HG02763 (cell line): ENCODE measurements at regions not wholly inside any gene's neighbourhood (a gene's known extent, or its start where the extent isn't known, plus 50 kb on each side); places are given as distances from the start of the nearest gene placed in this dataset.
"Not testable (repeated sequence)": the region's sequence is repeated elsewhere in the genome, so short reads cannot be mapped to it uniquely, and the experiment has no call there.

Source experiments
- ATAC-seq: cut with Tn5 transposase; IDR thresholded peaks from one replicate; pipeline ENCODE4 v1.9.1; 2021; ENCODE audit warnings: mild to moderate bottlenecking, moderate library complexity; ENCODE audit not compliant: unreplicated experiment

DNA sequence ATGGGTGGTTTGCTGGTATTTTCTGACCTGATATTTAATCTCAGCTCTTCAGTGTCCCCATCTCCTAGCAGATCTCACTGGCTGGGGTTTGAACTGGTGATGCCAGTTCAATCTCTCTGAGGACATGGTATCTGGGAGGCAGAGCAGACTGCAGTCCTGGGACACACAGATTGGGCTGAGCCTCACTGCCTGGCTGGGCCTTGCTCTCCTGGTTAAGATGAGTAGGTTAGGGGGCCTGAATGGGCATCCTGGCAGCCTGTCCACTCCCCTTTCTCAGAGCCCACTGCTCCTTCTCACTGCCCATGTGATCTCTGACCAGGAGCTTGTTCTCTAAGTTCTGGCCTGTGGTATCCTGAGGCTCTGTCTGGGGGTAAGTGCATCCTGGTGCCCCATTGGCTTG lies 363.4 kb downstream of the GLRX3 start:
- ATAC-seq = no peak

DNA sequence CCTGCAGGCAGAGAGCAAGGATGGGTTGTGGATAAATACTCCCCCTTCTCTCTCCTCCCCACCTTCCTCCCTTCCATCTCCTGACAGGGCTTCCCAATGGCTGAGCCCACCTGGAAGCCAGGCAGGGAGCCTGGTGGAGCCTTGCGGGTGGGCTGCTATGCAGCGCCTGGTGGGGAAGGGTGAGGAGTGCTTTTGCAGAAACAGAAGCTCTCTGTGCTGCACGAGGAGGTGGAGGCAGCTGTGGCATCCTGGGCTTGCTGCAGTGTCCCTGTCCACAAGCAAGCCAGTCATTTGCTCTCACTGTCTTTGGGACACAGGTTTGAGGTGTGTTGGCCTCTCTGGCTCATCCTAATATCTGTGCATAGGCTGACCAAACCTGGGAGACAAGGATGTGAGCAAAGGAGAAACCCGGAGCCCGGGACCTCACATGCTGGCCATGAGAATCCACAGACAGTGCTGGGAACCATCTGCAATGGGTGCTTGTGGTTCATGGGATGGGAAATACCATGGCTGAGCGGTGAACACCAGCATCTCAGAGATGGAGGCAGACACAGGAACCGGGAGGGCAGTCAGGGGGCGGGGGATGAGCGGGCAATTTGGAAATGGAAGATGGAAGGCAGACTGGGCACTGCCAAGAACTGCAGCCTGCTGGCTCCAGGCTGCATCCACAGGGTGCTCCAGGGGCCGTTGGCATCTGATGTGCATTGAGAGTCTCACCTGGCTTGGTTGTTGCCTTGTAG lies 364.2 kb downstream of the GLRX3 start:
- no peak for ATAC-seq

DNA sequence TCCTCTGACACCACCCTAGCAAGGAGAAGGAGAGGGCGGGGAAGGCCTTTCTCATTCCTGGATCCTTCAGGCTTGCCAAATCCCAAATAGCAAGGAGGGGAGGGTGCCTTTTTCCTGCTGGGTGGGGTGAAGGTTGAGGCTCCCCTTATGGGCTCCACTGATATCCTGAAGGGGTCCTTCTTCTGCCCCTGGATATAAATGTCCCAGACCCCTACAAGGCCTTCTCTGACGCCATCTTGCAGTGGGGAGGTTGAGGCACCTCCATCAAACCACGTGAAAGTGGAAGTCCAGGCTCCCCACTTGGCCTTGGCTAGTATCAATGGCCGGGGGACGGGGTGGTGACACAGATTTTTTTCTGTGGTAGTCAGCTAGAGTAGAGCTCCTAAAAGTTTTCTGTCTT lies 371.3 kb downstream of the GLRX3 start:
- ATAC-seq = no peak

DNA sequence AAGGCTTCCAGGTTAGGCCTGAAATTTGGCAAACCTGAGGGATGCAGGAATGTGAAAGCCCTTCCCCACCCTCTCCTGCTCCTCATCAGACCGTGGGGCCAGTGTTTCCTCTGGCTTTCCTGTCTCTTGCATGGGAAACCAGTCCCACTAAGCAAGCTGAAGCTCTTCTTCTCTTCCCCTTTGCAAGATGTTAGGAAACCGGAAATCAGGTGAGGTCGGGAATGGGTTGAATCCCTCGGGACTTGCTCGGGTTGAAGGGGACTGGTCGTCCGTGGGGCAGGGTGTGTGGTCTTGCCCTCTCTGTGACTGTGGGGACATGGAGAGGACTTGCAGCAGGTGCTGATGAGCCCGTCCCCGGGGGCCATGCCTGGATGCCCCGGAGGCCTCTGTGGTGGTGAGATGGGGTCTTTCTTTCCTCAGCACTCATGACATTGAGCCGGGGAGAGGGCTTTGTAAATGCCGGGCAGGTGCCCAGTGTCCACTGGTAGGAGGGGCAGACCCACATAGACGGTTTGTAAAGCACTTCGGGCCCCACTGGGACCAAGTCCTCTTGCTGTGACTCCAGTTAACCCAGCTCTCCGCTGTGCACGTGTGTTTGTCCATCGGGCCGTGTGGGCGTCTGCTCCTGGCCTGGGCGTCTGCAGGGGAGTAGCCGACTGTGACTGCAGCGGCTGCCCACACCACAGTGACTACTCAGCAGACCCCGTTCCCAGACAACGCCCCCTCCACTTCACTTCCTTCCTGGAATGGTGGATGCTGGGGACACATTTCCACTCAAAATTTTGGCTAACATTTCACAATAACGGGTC lies 373.9 kb downstream of the GLRX3 start:
- ATAC-seq = no peak

DNA sequence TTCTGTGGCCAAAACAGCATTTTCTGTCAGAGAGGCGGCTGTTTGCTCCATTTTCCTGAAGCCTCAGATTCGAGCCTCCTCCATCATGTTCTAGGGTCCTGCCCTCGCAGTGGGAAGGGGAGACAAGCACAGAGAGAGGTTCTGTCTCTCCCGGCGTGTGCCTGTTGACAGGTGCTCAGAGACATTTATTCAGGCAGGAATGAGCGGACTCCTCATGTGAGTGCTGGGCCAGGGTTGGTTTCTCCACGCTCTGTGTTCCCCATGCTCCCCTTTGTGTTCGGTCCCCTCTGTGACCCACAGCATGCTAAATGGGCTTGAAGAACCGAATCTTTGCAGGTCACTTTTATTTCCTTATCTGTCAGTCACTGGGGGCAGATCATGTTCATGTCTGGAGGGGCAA lies 374.6 kb downstream of the GLRX3 start:
- ATAC-seq = no peak

DNA sequence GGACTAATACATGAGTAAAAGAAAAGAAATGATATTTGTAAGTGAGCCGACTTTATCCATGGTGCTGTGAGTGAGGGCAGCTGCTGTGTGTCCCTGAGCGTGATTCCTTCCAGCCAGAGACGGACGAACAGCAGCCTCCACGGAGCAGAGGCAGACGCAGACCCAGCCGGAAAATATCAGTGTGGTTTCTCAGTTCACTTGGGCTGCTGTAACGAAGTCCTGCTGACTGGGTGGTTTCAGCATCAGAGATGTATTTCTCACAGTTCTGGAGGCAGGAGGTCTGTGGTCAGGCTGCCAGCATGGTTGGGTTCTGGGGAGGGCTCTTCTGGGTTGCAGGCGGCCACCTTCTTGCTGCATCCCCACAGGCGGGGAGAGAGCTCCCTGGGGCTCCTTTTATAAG lies 375.6 kb downstream of the GLRX3 start:
- no peak for ATAC-seq

DNA sequence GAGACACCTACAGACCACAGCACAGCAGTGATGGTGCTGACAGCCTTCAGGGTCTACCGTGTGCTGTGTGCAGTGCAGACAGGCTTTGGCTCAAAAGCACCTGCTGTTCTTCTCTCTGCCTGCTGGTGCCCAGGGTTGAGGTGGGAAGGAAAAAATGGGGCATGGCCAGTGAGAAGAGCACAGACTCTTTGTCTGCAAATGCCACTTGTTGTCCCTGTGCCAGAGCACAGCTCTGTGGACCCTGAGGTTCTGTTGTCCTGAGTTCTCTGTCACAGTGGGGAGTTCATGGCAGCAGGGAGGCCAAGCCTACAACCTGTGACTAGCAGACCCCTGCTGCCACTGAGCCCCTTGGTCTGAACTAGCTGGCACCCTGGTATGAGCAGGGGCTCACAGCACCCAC lies 376.7 kb downstream of the GLRX3 start:
- no peak for ATAC-seq

DNA sequence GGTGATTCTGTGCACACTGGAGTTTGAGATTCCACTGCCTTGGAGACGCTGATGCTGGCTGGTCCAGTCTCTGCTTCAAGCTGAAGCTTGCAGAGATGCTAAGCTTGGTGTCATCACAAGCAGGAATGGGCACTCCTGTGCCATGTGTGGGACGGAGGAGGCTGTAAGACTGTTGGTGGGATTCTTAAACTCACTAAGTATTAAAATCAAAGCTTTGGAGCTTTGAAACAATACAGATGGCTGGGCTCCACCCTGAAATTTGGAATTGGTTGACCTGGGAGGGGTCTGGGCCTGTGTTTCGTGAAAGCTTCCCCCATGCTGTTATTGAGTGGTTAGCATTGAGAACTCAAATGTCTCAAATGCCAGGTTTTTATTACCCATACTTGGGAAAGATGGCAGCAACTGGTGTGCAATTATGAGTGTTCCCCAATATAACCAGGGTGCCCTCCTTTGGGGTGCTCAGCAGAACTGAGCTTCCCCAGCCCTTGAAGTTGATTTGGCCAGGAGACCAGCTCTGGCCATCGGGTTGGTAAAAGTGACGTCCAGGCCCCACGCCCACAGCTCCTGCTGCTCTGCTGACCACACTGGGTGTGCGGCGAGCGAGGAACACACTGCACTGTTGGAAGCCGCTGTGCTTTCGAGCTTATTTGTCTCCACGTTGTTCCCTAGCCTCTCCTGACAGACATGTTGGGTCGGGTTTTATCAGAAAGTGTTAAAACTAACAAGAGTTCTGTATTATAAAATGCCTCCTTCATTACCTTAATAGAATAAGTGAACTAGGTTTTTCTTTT lies 377.7 kb downstream of the GLRX3 start:
- no peak for ATAC-seq

DNA sequence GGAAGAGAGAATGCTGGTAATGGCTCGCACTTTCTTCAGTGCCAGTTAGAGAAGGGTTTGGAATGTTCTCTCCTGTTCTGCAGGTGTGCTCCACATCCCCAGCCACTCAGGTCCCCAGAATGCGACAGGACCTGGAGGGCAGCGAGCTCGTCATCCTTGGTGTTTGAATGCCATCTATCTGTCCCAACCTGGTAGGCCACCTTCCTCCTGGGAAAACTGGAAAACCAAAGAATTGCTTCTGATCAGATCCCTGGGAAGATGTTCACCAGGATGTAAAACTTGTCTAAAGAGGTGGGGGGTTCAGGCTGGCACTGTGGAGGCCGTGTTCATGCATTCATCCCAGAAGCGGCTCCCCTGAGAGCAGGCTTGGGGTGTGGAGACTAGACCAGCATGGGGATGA lies 379.5 kb downstream of the GLRX3 start:
- no peak for ATAC-seq

DNA sequence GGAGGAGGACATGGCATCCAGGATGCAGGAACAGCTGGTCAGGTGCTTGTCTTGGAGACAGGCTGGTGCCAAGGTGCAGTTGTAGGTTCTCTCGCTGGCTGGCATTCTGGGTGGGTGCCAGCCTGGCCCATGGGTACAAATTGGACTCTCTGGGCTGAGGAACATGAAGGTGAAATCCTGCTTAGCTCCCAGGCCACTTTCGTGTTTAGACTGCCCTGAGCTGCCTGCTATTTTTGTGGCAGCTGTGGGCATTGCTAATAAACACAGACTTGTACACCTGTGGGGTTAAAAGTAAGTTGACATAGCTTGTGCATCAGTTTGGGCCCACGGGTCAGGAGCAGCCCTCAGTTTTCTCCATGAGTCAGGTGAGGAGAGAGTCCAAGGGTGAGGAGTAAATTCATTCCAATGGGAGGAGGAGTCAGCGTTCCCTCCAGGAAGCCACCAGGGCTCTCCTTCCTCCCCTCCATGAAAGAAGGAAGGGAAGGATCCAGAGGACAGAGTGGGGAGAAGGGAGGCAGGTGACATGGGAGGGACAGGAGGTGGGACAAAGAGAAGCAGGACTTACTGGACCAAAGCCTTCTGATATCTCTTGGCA lies 380.0 kb downstream of the GLRX3 start:
- no peak for ATAC-seq

DNA sequence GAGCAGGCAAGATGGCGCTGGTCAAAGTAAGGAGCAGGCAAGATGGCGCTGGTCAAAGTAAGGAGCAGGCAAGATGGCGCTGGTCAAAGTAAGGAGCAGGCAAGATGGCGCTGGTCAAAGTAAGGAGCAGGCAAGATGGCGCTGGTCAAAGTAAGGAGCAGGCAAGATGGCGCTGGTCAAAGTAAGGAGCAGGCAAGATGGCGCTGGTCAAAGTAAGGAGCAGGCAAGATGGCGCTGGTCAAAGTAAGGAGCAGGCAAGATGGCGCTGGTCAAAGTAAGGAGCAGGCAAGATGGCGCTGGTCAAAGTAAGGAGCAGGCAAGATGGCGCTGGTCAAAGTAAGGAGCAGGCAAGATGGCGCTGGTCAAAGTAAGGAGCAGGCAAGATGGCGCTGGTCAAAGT lies 382.7 kb downstream of the GLRX3 start:
- not testable (repeated sequence) for ATAC-seq

DNA sequence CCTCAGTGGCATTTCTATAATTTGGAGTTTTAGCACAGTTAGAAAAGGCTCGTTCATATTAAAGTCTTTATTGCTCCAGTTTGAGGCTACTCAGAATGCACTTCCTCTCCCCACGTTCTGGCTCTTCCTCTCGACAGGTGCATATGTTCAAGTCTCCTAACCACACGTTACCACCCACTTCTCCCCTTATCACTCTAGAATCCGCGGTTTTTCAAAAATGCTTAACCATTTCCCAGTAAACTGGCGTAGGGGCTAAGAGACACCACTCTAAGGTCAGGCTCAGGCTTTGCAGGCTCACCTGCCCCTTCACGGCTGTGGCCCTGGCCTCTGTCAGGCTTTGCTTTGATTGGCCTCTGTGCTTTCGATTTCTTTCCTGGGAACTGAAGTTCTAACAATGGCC lies 383.6 kb downstream of the GLRX3 start:
- ATAC-seq = no peak

DNA sequence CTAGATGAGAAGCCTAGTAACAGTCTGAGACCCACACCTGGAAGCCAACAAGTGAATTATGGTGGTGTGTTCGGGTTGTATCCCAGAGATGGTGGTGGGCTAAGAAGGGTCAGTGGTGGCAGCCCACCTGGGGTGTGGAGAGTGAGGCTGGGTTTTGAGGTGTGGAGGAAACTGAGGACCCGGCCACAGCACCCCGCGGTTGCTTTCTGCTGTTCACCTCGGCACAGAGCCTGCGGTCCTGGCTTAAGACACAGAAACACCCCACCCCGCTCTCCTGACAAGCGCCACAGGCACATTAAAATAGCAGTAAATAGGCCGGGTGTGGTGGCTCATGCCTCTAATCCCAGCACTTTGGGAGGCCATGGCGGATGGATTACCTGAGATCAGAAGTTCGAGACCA lies 395.1 kb downstream of the GLRX3 start:
- ATAC-seq = no peak

DNA sequence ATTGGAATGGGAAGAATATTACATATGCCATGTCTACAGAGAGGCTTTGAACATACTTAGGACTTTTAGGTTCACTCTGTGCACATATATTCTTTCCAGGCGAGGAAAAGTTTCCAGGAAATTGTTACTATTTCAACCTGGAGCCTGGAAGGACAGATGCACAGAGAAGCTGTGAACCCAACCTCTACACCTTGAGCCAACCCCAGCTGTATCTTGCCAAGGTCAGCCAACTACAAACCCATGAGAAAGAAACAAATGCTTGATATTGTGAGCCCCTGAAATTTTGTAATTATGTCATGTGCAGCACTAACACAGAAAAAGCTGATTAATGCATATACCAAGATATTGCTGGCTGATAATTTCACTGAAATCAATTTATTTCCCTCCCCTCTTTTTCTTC lies 404.9 kb downstream of the GLRX3 start:
- ATAC-seq = no peak

DNA sequence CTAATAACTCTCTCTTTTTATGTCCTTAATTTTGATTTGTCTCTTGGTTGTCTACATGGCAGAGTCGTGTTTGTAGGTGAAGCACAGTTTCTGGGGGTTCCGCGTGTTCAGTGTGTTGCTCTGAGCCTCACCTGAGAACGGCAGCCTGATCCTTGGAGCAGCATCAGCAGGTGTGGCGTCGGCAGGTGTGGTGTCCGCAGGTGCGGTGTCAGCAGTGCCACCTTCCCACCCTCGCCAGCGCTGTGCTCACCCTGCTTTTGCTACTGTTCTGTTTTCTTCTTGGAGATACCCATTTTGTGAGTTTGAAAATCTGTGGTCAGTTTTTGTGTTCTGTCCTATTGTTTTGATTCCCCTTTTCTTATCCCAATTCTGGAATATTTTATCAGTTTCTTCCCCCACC lies 406.6 kb downstream of the GLRX3 start:
- ATAC-seq = no peak

DNA sequence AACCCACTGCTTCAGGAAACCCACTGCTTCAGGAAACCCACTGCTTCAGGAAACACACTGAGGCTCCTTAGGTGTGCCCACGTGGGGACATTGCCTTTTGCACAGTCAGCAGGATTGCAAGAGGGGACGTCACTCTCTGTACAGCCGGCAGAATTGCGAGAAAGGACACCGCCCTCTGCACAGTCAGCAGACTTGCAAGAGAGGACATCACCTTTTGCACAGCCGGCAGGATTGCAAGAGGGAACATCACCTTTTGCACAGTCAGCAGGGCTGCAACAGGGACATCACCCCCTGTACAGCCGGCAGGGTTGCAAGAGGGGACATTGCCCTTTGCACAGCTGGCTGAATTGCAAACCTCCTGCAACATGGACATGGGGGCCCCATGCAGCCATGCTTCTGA lies 407.6 kb downstream of the GLRX3 start:
- no peak for ATAC-seq

DNA sequence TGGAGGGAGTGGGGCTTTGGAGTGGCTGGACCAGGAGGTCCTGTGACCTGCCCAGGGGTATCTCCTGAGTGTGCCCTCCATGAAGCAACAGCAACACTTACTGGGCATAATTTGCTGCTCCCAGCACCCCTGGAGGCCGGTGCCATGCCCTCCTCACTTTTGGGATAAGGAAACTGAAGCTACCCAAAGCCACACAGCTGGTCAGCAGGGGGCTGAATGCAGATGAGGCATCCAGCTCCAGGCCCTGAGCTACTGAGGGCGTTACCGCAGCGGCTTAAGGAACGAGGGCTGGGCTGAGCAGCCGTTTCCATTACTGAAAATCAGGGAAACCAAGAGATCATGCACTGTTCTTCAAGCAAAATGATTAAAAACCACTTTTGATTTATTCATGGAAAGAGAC lies 408.9 kb downstream of the GLRX3 start:
- ATAC-seq = no peak

DNA sequence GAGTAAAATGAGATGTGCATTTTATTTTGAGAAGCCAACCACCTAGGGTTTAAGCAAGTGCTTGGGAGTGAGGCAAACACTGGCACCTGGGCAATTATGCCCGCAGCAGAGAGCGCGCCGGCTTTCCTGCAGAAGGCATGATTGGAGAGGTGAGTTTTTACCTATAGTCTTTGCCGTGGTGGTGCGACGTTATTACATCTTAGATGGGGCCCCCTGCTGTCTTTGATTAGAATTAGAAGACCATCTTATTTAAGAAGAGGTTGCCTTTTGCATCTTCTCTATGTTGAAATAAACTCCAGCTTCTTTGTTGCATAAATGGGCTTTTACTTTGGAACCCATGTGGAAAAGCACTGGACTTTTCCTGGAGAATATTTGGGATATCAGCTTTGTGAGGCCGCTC lies 409.5 kb downstream of the GLRX3 start:
- ATAC-seq = no peak

DNA sequence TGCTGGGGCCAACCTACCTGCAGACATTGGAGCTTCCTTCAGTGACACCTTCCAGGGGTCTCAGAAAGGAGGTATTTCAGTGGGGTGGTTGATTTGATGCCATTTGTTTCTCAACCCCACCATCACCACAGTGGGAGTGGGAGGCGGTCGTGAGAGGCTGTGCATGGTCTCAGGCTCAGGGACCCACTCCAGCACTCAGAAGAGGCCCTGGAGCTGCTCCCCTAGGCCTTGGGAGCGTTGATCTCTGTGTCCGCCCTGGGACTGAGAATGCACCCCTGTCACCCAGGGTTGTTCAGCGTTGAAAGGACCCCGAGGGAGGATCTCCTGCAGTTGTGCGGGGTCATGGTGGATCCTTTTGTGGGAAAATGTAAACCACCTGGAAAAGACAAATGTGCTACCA lies 410.6 kb downstream of the GLRX3 start:
- no peak for ATAC-seq

DNA sequence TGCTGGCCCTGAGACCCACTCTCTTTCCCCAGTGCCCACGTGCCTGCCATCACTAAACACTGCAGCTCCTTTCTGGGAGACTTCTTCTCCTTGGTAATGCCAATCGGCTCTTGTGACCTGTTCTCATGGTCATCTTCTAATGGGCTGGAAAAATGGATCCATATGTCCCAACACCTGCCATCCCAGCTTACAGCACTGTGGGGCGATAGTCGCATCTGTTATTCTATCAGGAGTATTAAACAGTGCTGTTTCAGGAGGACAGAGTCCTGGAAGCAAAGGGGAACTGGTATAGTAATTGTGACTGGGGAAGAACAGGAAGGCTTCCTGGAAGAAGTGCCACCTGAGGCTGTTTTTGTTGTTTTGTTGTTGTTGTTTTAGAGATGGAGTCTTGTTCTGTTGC lies 411.2 kb downstream of the GLRX3 start:
- ATAC-seq = no peak

DNA sequence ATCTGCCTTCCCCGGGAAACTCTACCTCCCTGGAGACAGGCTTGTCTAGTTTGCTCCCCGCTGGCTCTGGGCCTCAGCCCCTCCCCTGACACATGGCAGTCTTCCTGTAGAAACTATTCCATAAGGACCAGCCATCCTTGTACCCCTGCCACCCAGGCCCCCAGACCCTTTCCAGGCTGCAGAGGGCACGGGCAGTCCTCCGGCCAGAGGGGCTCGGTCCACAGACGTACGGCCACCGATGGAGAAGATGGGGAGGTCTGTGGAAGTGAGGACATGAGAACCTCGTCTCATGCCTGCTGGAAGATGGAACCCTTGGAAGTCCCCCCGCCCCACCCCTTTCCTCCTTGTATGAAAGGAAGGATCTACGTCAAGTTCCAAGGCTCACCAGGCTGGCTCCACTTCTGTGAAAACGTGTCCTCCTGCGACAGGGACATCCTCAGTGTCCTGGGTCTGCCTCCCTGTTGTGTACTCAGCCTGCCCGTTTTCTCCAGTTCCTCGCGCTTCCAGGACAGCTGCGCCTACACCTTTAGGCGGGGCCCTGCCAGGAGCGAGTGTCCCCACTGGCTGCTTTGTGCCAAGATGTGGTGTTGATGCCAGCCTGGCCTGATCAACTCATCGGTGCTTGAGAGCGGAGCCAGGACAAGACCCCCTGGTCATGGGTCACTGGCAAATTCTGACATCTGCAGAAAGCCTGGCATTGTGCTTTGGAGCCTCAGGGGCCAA lies 414.9 kb downstream of the GLRX3 start:
- no peak for ATAC-seq
